ENCODE measurements at regions not wholly inside any gene's neighbourhood (a gene's known extent, or its start where the extent isn't known, plus 50 kb on each side); places are given as distances from the start of the nearest gene placed in this dataset.

DNA sequence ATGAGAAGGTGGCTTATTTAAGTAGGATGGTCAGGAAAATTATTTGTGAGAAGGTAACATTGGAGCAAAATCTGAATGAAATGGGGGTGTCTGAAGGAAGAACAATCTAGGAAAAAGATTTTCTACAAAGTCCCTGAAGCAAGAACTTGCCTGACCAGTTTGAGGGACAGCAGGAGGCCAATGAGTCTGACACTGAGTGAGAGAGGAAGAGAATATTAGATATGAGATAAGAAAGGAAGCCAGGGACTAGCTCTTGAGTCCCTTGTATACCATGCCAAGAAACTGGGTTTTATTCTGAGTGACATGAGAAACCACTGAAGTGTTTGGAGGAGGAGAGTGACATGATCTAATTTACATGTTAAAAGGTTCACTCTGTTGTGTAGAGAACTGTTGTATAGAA, 1478.9 kb downstream of the RPA4 start:
- TF ChIP-seq, protein P1, sequence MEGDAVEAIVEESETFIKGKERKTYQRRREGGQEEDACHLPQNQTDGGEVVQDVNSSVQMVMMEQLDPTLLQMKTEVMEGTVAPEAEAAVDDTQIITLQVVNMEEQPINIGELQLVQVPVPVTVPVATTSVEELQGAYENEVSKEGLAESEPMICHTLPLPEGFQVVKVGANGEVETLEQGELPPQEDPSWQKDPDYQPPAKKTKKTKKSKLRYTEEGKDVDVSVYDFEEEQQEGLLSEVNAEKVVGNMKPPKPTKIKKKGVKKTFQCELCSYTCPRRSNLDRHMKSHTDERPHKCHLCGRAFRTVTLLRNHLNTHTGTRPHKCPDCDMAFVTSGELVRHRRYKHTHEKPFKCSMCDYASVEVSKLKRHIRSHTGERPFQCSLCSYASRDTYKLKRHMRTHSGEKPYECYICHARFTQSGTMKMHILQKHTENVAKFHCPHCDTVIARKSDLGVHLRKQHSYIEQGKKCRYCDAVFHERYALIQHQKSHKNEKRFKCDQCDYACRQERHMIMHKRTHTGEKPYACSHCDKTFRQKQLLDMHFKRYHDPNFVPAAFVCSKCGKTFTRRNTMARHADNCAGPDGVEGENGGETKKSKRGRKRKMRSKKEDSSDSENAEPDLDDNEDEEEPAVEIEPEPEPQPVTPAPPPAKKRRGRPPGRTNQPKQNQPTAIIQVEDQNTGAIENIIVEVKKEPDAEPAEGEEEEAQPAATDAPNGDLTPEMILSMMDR (IDR thresholded peaks at IDR 0.05; ENCODE audit: low read length) = no peak
- TF ChIP-seq EZH2 (IDR thresholded peaks at IDR 0.05; ENCODE audit: borderline replicate concordance, low read length) = no peak
